HepG2 (cell line): ENCODE measurements at regions not wholly inside any gene's neighbourhood (a gene's known extent, or its start where the extent isn't known, plus 50 kb on each side); places are given as distances from the start of the nearest gene placed in this dataset.

Experiments used
- ATAC-seq: fragments of 200-7000 bp; cut with Tn5 transposase; 3 replicates; pipeline ENCODE4 v1.9.1; 2020; ENCODE audit warnings: mild to moderate bottlenecking, moderate library complexity
- BruUV-seq: library from RNA; stranded (reverse); fragments of 400-500 nt; replicated peaks from 2 replicates; lab custom pipeline; 2021; lab: Mats Ljungman, UMichigan
- CTCF ChIA-PET: fragments of 300-600 bp; formaldehyde crosslinking; extraction: SDS; loops from one replicate; lab custom pipeline; 2021; ENCODE audit warnings: low total read pairs, inconsistent platforms, low intra/inter-chr PET ratio; lab: Yijun Ruan, JAX
- POLR2A ChIA-PET: fragments of 350-600 bp; sonication (Branson Sonifier 250); formaldehyde crosslinking; loops from one replicate; lab custom pipeline; 2020; ENCODE audit warnings: antibody characterized with exemption, inconsistent platforms; lab: Yijun Ruan, JAX
- DNase-seq: peaks from one replicate; pipeline ENCODE4 v3.0.0-alpha.2; 2015; ENCODE audit warnings: low spot score
- FAIRE-seq: peaks from 3 replicates; lab custom pipeline; 2011; peaks lifted over from hg19 to GRCh38; lab: Jason Lieb, UNC
- H2AFZ ChIP-seq: one replicate; pipeline ENCODE4 v1.6.1; 2011; ENCODE audit warnings: low read length, inconsistent platforms
- H3K27ac ChIP-seq: fragments of 300-600 bp; 3 replicates; pipeline ENCODE4 v1.8.0; 2011; ENCODE audit warnings: mixed run types, mild to moderate bottlenecking, mixed read lengths, low read length, inconsistent platforms; ENCODE audit not compliant: insufficient read depth; ENCODE audit errors: extremely low read length
- H3K27me3 ChIP-seq, 2 experiments: fragments of 200-600 bp in 1 of 2; 2 replicates in 1 of 2; 3 replicates in 1 of 2; pipeline versions ENCODE4 v1.6.0 to v1.8.0; 2011; ENCODE audit warnings: low read length in 2 of 2, mild to moderate bottlenecking in 2 of 2, moderate library complexity in 2 of 2, inconsistent platforms in 1 of 2; ENCODE audit not compliant: insufficient read depth in 2 of 2, control insufficient read depth in 1 of 2
- H3K36me3 ChIP-seq, 2 experiments: fragments of 200-600 bp in 1 of 2; replicated peaks in 1 of 2; 2 replicates in 1 of 2; 3 replicates in 1 of 2; pipeline versions ENCODE4 v1.5.1 to v1.8.0; 2011; ENCODE audit warnings: low read length in 2 of 2, inconsistent platforms in 1 of 2; ENCODE audit not compliant: insufficient read depth in 2 of 2, control insufficient read depth in 1 of 2
- H3K4me1 ChIP-seq: 2 replicates; pipeline ENCODE4 v1.5.1; 2012; ENCODE audit warnings: low read length, inconsistent platforms; ENCODE audit not compliant: insufficient read depth
- H3K4me2 ChIP-seq: 2 replicates; pipeline ENCODE4 v1.6.0; 2011; ENCODE audit warnings: low read depth, low read length, inconsistent platforms
- H3K4me3 ChIP-seq, 3 experiments: fragments of 200-600 bp in 1 of 3; sonication (generic), shearing (Covaris generic) in 1 of 3; replicated peaks in 1 of 3; 2 replicates each; pipeline ENCODE4 v1.5.1; 2011 to 2016; ENCODE audit warnings: low read length in 3 of 3, inconsistent platforms in 2 of 3, low read depth in 2 of 3, mild to moderate bottlenecking in 2 of 3, control low read depth in 1 of 3, mixed read lengths in 1 of 3; ENCODE audit not compliant: insufficient read depth in 1 of 3
- H3K79me2 ChIP-seq: one replicate; pipeline ENCODE4 v1.6.1; 2011; ENCODE audit warnings: low read length, inconsistent platforms; ENCODE audit not compliant: insufficient read depth
- H3K9ac ChIP-seq: 2 replicates; pipeline ENCODE4 v1.6.0; 2011; ENCODE audit warnings: mild to moderate bottlenecking, low read depth, low read length, inconsistent platforms; ENCODE audit not compliant: insufficient read depth
- H3K9me3 ChIP-seq: 2 replicates; pipeline ENCODE4 v1.5.1; 2012; ENCODE audit warnings: mild to moderate bottlenecking, low read length
- H4K20me1 ChIP-seq: 2 replicates; pipeline ENCODE4 v1.6.0; 2011; ENCODE audit warnings: inconsistent platforms, mild to moderate bottlenecking, low read length, moderate library complexity; ENCODE audit not compliant: insufficient read depth
- ADNP ChIP-seq: sonication (generic); formaldehyde crosslinking; IDR thresholded peaks from 2 replicates; pipeline ENCODE4 v1.4.0; 2020; ENCODE audit warnings: missing genetic modification reagents
- ATF7 ChIP-seq, 2 experiments: fragments of 450-650 bp in 1 of 2; sonication (generic) in 1 of 2; formaldehyde crosslinking in 1 of 2; IDR thresholded peaks; 2 replicates each; pipeline versions ENCODE4 v1.4.0 to v1.6.1; 2016 to 2020; ENCODE audit warnings: antibody characterized with exemption in 1 of 2, mild to moderate bottlenecking in 1 of 2, missing genetic modification reagents in 1 of 2
- GATAD2A ChIP-seq: IDR thresholded peaks from 2 replicates; pipeline ENCODE4 v1.6.1; 2016
- IRX3 ChIP-seq: sonication (generic); formaldehyde crosslinking; IDR thresholded peaks from 2 replicates; pipeline ENCODE4 v1.8.1; 2023; ENCODE audit warnings: mild to moderate bottlenecking, low read depth, missing genetic modification reagents, borderline replicate concordance
- KAT7 ChIP-seq: IDR thresholded peaks from 2 replicates; pipeline ENCODE4 v1.6.1; 2018; ENCODE audit warnings: borderline replicate concordance, missing compliant biosample characterization
- PLRG1 ChIP-seq: fragments of 450-650 bp; conservative IDR thresholded peaks from 2 replicates; pipeline ENCODE4 v1.6.1; 2016
- THAP7 ChIP-seq: sonication (generic); formaldehyde crosslinking; IDR thresholded peaks from 2 replicates; pipeline ENCODE4 v1.8.1; 2023; ENCODE audit warnings: mild to moderate bottlenecking, missing genetic modification reagents
- ZNF142 ChIP-seq: sonication (generic); formaldehyde crosslinking; IDR thresholded peaks from 2 replicates; pipeline ENCODE4 v1.4.0; 2020; ENCODE audit warnings: missing genetic modification reagents
- ZNF576 ChIP-seq: sonication (generic); formaldehyde crosslinking; IDR thresholded peaks from 2 replicates; pipeline ENCODE4 v1.4.0; 2020; ENCODE audit warnings: mild to moderate bottlenecking, missing genetic modification reagents
- ZNF776 ChIP-seq: sonication (generic); formaldehyde crosslinking; IDR thresholded peaks from 2 replicates; pipeline ENCODE4 v1.4.0; 2020; ENCODE audit warnings: mild to moderate bottlenecking, missing genetic modification reagents
- ZNF83 ChIP-seq: sonication (generic); formaldehyde crosslinking; IDR thresholded peaks from 2 replicates; pipeline ENCODE4 v1.4.0; 2020; ENCODE audit warnings: missing genetic modification reagents, mild to moderate bottlenecking, borderline replicate concordance
- WGBS: methylation state at CpG from one replicate; pipeline ENCODE4 v1.1.6; 2017; ENCODE audit warnings: low lambda C conversion rate; 5-methylcytosine and 5-hydroxymethylcytosine counted together
- in situ Hi-C: cut with HindIII; loops from 2 replicates; pipeline ENCODE4 v1.10.0; 2017; ENCODE audit warnings: low pct_unique_long_range_greater_than_20kb; ENCODE audit not compliant: extremely low pct_ligation_motif_present
- intact Hi-C: fragments of 100-400 bp; cut with micrococcal nuclease; formaldehyde crosslinking; loops from one replicate; pipeline ENCODE4 v1.10.0; 2022; ENCODE audit not compliant: unreplicated experiment

- Histone ChIP-seq H4K20me1 (no peaks in the 10 kb centered on the region), H3K27me3 (no peaks in the 10 kb centered on the region), H3K36me3 (no peaks in the 10 kb centered on the region), H3K9ac (no peak overlapping the region), H3K9me3 (no peaks in the 10 kb centered on the region), H2AFZ (no peak overlapping the region), H3K4me1 (no peaks in the 10 kb centered on the region), H3K4me2 (no peak overlapping the region), H3K79me2 (no peaks in the 10 kb centered on the region)
- no TSS peak for BruUV-seq
- FAIRE-seq (no peak), DNase-seq (no peak)
- WGBS, result 15% methylated on average over 4 of the region's 4 CpGs
- intact Hi-C loops (no loop called here), in situ Hi-C loops (no loop called here)
- CTCF ChIA-PET, result no interaction called here
- peak; percentile 92 for TF ChIP-seq ATF7 (IDR thresholded peaks at IDR 0.05)
- no peak for TF ChIP-seq ATF7 (CRISPR knock-in tag; IDR thresholded peaks at IDR 0.05)
- no peak for TF ChIP-seq ZNF83 (CRISPR knock-in tag)
- TF ChIP-seq, all 625 proteins: peak for 1
- POLR2A ChIA-PET, result no interaction called here
- H3K4me3 ChIP-seq, result no peak overlapping the region
- H3K27ac ChIP-seq, result no peak overlapping the region
- ATAC-seq, result no peak
Measured at GRCh38 chr17:13843862-13844635, 225.3 kb upstream of the COX10 start.

GRCh38 chr17:13851889-13852288 is 217.4 kb upstream of the COX10 start:
- Histone ChIP-seq H3K27ac (no peak overlapping the region), H3K4me3 (no peak overlapping the region), H3K79me2 (no peaks in the 10 kb centered on the region), H3K4me1 (no peaks in the 10 kb centered on the region), H3K9me3 (no peaks in the 10 kb centered on the region), H3K27me3 (no peaks in the 10 kb centered on the region), H3K4me2 (no peak overlapping the region), H3K36me3 (no peaks in the 10 kb centered on the region), H3K9ac (no peak overlapping the region), H2AFZ (no peak overlapping the region), H4K20me1 (no peaks in the 10 kb centered on the region)
- FAIRE-seq (no peak), ATAC-seq (no peak), DNase-seq (no peak)
- in situ Hi-C loops (no loop called here), intact Hi-C loops (no loop called here)
- no TSS peak for BruUV-seq
- ChIA-PET POLR2A (no interaction called here), CTCF (no interaction called here)
- WGBS, result 19% methylated on average over 1 of the region's 1 CpG
- TF ChIP-seq ZNF776 (CRISPR knock-in tag), result no peak
- TF ChIP-seq ADNP (CRISPR knock-in tag), result no peak
- no peak for TF ChIP-seq PLRG1
- no peak for TF ChIP-seq KAT7 (CRISPR knock-in tag)
- no peak for TF ChIP-seq ZNF142
- no peak for TF ChIP-seq GATAD2A
- no peak for TF ChIP-seq IRX3 (CRISPR knock-in tag)
- no peak for TF ChIP-seq THAP7 (CRISPR knock-in tag)
- TF ChIP-seq ZNF576, result no peak
